GM12892 (cell line): ENCODE measurements at regions not wholly inside any gene's neighbourhood (a gene's known extent, or its start where the extent isn't known, plus 50 kb on each side); places are given as distances from the start of the nearest gene placed in this dataset.

Experiments used
- DNase-seq: peaks from one replicate; pipeline ENCODE4 v3.0.0; 2011; ENCODE audit not compliant: insufficient read length
- FAIRE-seq: peaks from 2 replicates; lab custom pipeline; 2011; peaks lifted over from hg19 to GRCh38; lab: Jason Lieb, UNC
- POLR2A ChIP-seq: IDR thresholded peaks from 2 replicates; pipeline ENCODE4 v1.6.1; 2011; ENCODE audit warnings: low read depth, low read length, control low read depth
- POLR2AphosphoS5 ChIP-seq: IDR thresholded peaks from 2 replicates; pipeline ENCODE4 v1.6.1; 2011; ENCODE audit warnings: low read depth, low read length, control low read depth
- TAF1 ChIP-seq: IDR thresholded peaks from 2 replicates; pipeline ENCODE4 v1.6.1; 2011; ENCODE audit warnings: low read depth, mild to moderate bottlenecking, control low read depth, low read length, borderline replicate concordance

GRCh38 chr2:128375454-128375853, 56.8 kb upstream of the HS6ST1 start:
- DNase-seq (no peak), FAIRE-seq (no peak)
- TF ChIP-seq POLR2A, result no peak
- no peak for TF ChIP-seq POLR2AphosphoS5
- no peak for TF ChIP-seq TAF1

- TF ChIP-seq POLR2A (no peak), TAF1 (no peak), POLR2AphosphoS5 (no peak)
- FAIRE-seq (no peak), DNase-seq (no peak)
These were observed 57.8 kb upstream of the HS6ST1 start for GRCh38 chr2:128376241-128377041.

- TF ChIP-seq POLR2A, result no peak
- TF ChIP-seq POLR2AphosphoS5, result no peak
- TF ChIP-seq TAF1, result no peak
- DNase-seq, result no peak
- no peak for FAIRE-seq
These were observed 58.6 kb upstream of the HS6ST1 start for GRCh38 chr2:128377071-128377910.

- DNase-seq (no peak), FAIRE-seq (no peak)
- no peak for TF ChIP-seq POLR2AphosphoS5
- no peak for TF ChIP-seq POLR2A
- TF ChIP-seq TAF1, result no peak
These were observed 59.8 kb upstream of the HS6ST1 start for GRCh38 chr2:128378231-128379020.

GRCh38 chr2:128379021-128380015, 60.6 kb upstream of the HS6ST1 start:
- no peak for DNase-seq
- TF ChIP-seq POLR2AphosphoS5 (no peak), POLR2A (no peak), TAF1 (no peak)
- no peak for FAIRE-seq

GRCh38 chr2:128380061-128380889, 61.6 kb upstream of the HS6ST1 start:
- no peak for TF ChIP-seq POLR2A
- TF ChIP-seq TAF1, result no peak
- TF ChIP-seq POLR2AphosphoS5, result no peak
- DNase-seq, result no peak
- FAIRE-seq, result no peak

GRCh38 chr2:128380961-128381938, 62.6 kb upstream of the HS6ST1 start:
- FAIRE-seq (no peak), DNase-seq (no peak)
- no peak for TF ChIP-seq POLR2AphosphoS5
- TF ChIP-seq TAF1, result no peak
- TF ChIP-seq POLR2A, result no peak

- no peak for DNase-seq
- TF ChIP-seq POLR2AphosphoS5 (no peak), POLR2A (no peak), TAF1 (no peak)
- no peak for FAIRE-seq
These were observed 65.8 kb upstream of the HS6ST1 start for GRCh38 chr2:128384446-128384845.
